GM18861 (cell line): ENCODE measurements at regions not wholly inside any gene's neighbourhood (a gene's known extent, or its start where the extent isn't known, plus 50 kb on each side); places are given as distances from the start of the nearest gene placed in this dataset.

Source experiments
- ATAC-seq: cut with Tn5 transposase; IDR thresholded peaks from one replicate; pipeline ENCODE4 v1.9.1; 2021; ENCODE audit not compliant: unreplicated experiment

- no peak for ATAC-seq
These were observed 295.2 kb upstream of the ZNF32 start for GRCh38 chr10:43943818-43944360.

DNA sequence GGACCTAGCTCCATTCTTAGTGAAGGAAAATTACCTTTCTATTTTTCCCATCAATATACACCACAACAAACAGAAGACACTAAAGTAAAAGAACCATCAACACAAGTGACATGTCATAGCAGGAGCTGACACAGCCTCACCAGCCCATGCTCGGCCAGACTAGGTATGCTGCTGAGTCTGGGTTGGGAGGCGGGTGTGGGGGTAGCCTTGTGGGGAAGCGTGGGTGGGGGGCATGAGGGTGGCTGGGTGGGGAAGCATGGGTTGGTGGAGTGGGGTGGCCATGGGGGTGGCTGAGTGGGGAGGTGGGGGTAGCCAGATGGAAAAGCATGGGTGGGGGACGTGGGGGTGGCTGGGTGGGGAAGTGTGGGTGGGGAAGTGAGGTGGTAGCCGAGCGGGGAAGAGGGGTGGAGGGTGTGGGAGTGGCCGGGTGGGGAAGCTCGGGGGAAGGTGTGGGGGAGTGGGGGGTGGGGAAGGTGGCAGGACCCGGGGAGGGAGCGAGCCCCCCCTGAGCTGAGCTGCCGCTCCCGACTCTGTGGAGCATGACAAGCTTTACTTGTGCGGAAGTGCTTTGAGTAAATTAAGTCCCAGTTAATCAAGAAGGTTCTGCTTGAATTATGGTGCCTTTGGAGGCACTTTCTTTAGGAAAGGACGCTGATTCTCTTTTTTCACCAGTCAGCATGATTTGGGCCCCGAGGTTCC, 294.6 kb upstream of the ZNF32 start:
- ATAC-seq, result no peak

DNA sequence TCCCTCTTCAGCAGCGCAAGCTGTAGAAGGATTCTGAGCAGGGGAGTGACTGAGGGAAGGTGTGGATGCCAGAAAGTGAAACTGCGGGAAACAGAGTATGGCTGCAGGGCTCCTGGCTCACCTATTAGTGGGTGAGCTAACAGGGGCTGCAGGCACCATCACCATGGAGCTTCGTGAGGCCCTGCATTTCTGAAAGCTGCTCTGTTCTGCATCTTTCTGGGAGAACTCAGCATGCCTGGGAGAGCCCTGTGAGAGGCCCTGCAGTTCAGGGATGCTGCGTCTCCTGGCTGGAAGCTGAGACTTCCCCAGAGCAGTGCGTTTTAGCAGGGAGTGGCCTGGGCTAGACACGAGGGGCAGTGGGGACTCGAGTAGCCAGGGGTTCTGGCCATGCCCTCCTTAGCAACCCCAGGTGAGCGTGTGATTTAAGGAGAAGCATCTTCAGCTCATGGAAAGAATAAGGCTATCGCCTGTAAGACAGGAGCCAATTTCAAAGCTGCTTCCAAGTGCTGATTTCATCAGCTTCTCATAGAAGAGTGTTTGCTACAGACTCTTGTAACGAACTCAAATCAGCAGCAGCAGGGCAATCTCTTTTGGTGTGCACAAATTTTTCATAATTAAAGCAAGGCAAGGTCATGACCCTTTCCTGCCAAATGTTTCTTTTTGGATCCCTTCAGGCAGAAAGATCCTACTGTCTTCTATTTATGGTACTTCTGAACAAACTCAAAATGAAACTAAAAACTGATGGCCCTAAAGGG, 293.6 kb upstream of the ZNF32 start:
- no peak for ATAC-seq

GRCh38 chr10:43940898-43941837, 292.5 kb upstream of the ZNF32 start:
- ATAC-seq, result no peak

DNA sequence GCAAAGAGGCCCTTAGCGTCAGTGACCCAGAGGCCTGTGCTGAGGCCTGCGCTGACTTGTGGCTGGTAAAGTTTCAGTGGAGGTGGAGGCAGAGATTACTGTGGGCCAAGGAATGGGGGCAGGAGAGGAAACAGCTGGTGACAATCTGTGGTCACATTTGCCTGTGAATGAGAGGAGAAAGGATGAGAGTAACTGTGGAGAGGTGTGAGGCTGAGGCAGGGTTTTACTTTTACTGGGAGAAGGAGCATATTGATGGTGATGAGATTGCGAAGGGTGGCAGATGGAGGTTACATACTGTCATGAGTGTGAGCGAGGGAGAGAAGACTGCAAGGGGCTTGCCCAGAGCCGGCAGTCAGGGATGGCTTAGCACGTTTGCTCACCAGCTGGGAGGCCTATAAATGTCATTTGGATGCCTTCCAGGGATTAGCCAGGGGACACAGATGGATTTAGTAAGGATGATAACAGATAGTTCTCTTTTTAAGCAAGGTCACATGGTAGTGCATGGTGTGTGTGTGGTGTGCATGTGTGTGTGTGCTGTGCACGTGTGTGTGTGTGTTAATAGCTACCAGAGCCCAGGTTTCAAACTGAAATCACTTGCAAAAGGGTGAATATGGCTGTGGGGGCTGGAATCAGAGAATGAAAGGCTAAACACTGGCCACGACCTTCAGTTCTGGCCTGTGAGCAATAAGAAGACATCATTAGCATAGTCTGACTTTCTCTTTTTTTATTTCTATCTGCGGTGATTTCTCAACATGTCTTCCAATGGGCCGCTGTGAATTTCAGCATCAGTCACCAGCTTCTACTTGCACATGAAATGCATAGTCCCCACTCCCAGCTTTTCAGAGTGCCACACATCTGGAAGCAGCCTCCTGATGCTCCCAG, 291.5 kb upstream of the ZNF32 start:
- no peak for ATAC-seq

- ATAC-seq, result no peak
These were observed 290.8 kb upstream of the ZNF32 start for GRCh38 chr10:43939389-43939938.

GRCh38 chr10:43938810-43939209, 290.1 kb upstream of the ZNF32 start:
- ATAC-seq, result no peak

- no peak for ATAC-seq
These were observed 282.7 kb upstream of the ZNF32 start for GRCh38 chr10:43931308-43931930.

DNA sequence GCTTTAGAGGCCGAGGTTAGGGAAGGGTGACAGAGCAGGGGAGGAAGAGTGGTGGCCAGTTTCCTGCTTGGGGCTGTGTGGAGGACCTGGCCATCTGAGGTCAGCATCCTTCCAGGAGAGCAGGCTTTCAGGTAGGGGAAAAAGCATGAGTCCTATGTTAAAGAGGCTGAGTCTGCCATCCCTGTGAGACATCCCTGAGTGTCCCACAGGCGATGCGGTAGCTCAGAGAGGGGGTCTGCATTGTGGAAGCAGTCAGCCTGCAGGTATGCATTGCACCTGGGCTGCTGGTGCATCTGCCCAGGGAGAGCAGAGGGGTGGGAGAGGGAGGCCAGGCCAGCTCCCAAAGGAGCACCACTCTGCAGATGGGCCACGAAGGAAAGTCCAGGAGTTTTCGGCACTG, 282.1 kb upstream of the ZNF32 start:
- no peak for ATAC-seq

- no peak for ATAC-seq
These were observed 281.6 kb upstream of the ZNF32 start for GRCh38 chr10:43930243-43930642.

GRCh38 chr10:43929122-43929521, 280.4 kb upstream of the ZNF32 start:
- no peak for ATAC-seq

DNA sequence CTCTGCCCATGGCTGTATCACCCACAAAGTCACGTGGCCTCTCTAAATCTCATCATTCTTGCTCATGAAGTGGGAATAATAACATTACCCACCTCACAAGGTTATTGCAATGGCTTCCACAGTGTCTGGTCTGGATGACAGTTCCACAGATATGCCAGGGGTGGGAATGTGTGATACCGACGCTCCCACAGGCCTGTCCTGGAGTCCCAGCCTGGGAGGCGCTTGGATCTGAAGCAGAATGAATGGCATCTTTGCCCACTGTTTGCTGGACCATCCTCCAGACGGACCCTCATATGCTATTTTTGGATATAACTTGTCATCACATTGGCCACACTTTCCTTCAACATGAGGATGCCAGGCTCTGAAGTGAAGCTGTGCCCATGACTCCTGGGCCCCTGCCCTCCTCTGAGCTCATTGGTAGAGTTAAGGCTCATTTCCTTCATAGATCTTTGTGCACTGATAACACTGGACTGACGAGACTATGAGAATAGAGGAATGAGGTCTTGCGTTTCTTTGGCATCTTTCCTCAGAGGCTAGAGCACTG, 279.8 kb upstream of the ZNF32 start:
- ATAC-seq, result no peak

DNA sequence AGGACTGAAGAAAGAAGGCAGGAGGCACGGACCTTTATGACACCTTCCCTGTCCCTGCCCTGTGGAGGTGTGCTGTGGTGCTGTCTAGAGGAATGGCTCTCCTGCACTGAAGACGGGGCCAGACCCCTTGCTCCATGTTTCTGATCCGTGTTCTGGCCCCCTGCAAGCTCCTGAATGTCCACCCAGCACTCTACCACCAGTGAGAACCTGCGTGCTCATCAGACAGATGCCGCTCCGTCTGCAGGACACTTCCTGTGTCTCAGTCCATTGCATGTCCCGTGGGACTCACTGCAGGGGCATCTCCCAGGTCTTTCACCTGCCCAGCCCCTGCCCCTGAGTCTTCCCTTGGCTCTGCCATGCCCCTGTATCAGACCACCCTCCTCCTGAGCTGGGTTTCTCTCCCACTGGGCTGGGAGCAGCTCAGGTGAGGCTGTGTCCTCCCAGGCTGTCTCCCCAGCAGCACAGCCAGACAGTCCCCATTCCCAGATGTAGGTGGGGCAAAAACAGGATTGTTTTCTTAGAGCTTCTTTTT, 278.3 kb upstream of the ZNF32 start:
- ATAC-seq, result no peak

DNA sequence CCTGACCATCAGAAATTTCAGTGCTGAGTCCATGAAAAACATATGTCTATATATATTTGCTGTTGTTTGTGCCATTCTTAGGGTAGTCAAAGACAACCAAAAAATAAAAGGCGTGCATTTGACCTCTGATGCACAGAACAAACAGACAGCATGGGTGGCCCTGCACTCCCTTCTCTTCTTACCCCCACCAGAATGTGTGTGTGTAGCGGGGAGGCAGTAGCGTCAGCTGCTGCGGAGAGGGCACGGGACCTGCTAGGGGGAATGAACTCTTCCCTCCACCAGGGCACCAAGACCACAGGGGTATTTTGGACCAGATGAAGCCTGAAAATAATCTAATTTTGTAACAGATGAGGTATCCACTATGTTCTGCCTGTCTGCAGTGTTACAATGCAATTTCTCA, 277.7 kb upstream of the ZNF32 start:
- no peak for ATAC-seq

DNA sequence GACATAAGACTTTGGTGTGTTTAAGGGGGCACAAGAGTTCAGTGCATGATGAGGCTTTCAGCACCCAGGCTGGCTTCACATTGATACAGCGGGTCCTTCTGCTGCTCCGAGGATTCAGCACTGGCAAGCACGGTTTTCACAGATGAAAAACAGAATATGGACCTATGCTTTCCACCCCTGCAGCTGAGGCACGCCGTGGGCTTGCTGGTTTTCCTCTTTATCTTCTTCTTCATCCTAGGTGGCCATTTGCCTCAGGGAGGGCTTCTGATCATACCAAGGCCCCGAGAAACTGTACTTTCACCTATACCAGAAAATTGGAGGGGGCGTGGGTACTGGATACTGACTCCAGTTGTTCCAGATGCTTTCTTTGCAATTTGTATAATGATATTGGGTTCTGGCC, 277.1 kb upstream of the ZNF32 start:
- ATAC-seq, result no peak

GRCh38 chr10:43923328-43923727, 274.6 kb upstream of the ZNF32 start:
- no peak for ATAC-seq

DNA sequence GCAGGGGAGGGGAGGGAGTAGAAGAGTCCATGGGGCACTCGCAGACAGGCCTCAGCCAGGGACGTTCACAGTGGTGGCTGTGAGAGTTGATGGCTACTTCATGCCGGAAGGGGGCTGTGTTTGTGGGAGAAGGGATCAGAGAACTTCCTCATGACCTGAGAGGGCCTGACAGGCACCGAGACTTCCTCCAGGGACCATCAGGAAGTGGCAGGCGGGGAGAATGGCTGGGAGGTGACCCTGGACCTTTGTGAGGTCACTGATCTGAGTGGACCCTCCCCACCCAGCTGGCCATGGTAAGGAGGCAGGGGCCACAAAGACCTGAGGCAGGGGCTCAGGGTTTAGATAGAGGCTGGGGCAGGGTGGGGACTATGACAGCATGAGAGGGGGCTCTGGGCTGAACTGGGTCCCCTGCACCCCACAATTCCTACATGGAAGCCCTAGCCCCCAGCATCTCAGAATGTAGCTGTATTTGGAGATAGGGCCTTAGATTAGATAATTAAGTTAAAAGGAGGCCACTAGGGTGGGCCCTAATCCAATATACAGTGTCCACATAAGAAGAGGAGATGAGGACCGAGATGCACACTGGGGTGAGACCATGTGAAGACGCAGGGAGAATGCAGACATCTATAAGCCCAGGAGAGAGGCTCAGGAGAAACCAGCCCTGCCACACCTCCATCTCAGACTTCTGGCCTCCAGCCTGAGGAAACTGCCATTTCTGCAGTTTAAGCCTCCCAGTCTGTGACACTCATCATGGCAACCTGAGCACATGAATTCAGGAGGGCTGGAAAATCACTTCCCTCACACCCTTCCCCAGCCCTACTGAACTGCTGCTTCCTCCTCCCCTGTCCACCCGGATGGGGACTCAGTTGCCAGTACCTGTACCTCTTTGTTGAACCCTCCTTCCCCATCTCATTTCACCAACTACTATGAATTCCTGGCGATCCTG, 273.9 kb upstream of the ZNF32 start:
- ATAC-seq, result no peak

DNA sequence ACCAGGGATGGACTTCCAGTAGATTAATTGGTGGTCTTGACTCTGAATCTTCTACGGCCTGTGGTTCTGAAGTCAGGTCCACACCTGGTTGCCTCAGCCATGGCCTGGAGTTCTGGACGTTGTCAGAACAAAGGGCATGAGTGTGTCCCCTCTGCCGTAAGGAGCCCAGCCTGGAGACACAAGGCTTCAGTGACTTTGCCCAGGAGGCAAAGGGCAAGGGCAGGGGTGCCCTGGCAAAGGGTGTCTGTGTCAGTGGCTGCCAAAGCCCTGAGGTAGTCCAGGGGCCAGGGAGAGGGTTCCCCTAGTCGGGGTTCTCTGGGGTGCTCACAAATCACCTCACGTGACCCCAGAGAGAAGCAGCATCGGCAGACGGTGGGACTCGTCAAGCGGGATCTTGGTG, 273.2 kb upstream of the ZNF32 start:
- no peak for ATAC-seq
